ENCODE measurements at regions not wholly inside any gene's neighbourhood (a gene's known extent, or its start where the extent isn't known, plus 50 kb on each side); places are given as distances from the start of the nearest gene placed in this dataset.

DNA sequence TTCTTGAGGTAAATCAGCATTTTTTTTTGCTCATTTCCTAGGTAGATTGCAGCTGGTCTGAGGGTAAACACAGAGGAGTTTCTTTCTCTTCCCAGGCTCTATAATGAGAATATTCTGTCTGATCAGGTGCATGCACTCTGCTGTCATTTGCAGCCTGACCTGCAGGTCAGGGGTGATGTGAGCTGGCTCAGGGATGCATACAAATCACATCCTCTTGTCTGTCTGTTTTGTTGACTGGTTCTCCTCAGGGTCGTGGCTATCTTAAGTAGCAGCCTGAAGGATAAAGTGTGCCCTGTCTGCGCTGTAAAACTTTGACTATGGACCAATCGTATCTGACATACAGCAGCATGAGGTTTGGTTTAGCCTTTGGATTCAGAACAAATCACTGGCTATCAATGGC is 183.4 kb upstream of the POU3F2 start:
- no peak for DNase-seq

DNA sequence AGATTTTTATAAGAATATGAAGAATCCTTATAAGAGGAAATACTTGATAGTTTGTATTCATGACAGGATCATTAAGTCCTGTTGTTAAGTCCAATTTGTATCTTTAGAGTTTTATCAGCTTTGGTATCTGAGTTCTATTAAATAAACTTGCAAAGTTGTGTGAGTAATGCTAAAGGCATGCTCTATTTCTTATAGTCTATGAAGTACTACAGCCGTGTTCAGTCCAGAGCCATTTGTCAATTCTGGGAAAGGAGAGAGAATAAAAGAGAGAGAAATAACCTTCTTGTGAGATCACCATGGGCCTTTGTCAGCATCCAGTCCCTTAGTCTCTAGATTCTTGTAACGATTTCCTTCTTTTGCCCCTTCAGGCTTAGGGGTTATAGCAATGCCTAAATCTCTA is 181.2 kb upstream of the POU3F2 start:
- no peak for DNase-seq

DNA sequence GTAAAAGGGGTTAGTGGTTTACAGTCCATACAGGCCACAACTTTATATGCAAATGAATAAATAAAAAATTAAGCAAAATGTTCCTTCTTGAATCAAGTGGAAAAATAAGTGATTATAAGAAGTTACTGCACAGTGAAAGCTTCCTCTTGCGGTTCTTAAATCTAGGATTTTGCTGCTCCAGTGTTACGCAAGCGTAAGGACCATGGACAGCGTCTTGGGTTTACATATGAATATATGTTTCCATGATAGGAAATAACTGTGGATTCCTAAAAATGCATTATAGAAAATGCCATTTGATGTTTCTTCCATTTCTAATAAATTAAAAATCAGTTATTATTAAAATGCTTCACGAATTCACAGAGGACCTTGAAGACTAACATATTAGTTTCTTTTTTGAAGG is 176.6 kb upstream of the POU3F2 start:
- no peak for DNase-seq

DNA sequence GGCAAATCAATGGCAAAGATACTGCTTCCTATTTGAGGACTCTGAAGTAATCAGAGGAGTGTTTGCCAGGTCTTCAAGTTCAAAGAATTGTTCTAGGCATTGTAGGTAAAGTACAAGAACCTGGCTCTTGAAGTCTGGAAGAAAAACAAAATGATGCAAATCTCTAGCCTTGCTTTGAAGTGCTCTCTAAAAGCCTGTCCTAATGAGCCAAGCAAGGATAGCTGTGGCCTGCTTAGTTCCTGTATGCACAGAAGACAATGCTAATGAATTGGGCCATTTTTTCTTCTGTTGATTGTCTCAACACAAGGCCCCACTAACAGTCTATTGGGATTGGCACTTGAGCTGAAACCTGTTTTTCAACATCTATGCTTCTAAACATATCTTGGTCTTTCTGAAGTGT is 165.0 kb upstream of the POU3F2 start:
- DNase-seq = no peak

DNA sequence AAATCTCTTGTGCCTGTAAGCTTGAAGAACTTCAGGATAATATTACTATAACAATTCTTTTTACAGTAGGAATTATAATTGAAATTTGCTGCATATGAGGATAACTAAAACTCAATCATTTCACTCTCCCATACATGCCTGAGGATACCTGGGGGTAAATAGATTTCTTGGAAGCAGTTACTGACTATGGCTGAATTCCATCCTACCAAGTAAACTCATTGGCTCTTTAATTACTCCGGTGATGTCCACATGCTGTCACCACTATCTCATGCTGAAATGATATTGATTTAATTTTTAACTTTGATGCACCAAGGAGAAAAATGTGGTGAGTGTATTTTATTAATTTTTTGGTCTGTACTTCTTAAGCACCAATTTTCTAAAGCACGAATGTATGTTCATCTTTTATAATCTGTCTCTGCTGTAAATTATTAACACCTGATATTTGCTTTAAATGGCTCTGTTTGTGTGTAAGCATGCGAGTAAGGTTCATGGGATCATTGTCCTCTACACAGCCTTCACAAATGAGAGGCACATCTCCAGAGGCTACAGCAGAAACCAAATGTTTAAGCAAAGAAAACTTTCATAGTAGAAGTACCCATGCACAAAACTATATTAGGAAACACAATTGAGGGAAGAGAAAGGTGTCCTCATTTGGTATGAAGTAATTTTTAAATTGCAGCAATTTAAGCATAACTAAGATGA is 164.2 kb upstream of the POU3F2 start:
- DNase-seq = no peak

- no peak for DNase-seq
Observed at GRCh38 chr6:98672681-98673475, 161.5 kb upstream of the POU3F2 start.

DNA sequence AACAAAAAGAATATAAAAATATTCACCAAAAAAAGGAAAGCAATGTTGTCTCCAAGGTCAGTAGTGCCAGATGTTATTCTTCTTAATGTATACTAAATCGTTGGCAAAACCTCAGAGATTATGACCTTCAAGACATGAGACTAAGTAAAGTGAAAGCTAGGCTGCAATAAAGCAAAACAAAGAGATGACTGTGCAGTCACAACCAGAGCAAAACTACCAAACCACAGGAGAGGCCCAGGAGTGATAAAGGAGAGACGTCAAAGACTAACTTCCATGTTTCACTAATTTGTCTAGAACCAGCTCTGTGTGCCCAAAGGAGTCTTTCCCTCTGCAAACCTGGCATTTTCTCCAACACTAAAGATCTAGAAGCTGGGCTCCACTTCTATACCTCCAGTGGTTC is 155.9 kb upstream of the POU3F2 start:
- DNase-seq = no peak

DNA sequence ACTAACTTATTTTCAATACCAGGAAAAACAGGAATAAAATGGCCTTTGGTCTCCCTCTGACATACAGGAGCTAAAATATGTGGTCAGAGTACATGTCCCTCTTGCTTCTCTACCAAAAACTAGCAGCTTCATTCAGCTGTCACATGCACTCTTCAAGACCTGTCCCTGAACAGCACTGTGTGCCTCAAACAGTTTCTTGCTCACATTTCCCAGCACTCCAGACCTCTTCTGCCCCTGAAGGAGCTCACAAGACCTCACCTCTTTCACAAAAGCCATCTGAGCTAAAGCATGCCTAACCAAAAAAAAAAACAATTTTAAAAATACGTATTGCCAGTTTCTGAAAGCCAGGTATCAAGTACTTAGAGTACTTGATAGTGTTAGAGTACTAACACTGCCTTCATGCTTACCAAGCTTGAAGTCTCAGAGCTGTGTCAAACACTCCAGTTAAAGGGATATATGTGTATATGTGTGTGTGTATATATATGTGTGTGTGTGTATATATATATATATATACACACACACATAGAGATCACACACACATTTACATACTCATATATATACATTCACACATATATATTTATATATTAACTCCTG is 148.3 kb upstream of the POU3F2 start:
- no peak for DNase-seq

GRCh38 chr6:98687752-98688151 is 146.6 kb upstream of the POU3F2 start:
- no peak for DNase-seq

DNA sequence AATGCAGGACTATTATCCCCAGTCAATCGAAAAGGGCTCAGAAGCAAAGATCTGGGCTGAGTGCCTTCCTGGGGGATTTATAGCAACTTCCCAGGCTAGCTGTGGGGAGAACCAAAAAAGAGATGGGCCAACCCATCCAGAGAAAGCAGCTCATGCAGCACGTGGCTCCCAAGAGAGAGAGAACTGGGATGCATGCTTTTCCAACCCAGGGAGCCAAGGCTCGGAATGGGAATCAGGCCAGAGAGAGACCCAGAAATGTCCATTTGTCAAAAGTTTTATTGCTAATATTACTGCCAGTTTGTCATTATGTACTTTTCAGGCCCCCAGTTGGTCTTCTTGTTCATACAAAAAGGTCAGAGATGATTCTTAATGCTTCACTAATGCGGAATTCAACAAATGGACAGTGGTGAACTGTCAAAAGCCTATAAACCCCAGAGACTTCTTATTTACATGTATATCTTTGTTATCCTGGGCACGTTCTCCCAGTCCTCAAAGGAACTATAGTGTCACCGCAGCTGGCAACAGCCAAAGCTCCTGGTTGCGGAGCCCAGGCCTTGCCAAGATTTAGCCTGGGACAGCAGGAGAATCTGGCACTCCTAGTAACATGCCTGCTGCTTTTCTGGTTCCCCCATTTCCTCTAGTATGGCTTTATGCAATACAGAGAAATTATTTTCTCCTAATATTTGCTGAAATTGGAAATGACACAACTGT is 139.1 kb upstream of the POU3F2 start:
- no peak for DNase-seq

GRCh38 chr6:98711380-98711779 is 123.0 kb upstream of the POU3F2 start:
- DNase-seq = no peak

DNA sequence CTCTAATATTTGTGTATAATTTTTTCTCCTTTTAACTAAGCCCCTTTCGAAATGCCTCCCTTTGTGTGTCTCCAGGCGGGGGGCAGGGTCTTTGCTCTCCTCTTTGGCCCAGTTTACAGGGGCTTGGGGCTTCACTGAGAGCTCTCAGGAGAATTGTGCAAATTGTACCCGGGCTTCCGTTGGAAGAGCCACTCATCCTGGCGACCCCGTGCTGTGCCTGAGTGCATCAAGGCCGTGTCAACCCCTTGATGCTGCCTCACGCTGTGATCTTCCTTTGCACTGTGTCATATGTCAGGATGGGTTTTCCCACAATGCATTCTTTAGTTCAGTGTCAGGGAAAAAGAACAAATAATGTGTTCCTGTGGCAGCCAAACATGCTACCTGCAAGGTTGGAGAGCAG is 118.0 kb upstream of the POU3F2 start:
- DNase-seq = no peak

DNA sequence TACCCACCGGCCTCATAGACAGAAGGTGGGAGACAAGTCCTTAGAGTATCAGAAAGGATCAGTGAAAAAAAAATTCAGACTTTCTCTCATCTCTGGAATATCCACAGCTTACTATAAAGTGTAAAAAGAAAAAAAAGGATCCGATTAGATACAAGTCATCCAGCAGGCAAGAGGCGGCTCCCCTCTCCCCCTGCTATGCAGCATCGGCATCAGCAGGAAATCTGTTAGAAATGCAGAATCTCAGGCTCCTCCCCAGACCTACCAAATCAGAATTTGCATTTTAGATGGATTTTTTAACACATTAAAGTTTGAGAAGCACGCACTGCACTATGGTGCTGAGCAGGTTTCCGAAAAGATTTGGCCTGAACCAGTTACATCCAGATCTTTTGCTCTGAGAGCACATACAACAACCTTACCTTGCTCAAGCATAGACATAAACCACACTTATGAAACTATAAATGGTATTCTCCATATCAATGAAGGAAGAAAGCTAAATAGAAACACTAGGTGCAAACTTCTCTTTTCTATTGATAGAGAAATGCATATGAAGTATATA is 117.0 kb upstream of the POU3F2 start:
- no peak for DNase-seq

DNA sequence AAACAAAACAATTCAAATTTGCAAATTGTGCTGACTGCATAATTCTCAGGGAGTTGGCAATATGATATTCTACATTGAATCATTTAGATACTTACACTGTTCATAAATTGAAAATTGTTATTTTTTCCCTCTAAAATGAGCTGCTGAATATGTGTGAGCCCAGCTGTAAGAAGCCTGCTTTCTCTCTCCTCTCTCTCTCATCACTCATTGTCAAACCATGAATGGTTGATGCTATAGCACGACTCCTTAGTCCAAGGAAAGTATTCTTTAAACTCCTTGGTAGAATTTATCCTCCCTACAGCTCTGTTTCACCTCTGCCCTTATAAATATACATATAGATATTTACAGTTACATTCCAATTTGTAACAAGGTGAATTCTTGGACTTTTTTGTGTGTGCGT is 116.4 kb upstream of the POU3F2 start:
- DNase-seq = no peak

DNA sequence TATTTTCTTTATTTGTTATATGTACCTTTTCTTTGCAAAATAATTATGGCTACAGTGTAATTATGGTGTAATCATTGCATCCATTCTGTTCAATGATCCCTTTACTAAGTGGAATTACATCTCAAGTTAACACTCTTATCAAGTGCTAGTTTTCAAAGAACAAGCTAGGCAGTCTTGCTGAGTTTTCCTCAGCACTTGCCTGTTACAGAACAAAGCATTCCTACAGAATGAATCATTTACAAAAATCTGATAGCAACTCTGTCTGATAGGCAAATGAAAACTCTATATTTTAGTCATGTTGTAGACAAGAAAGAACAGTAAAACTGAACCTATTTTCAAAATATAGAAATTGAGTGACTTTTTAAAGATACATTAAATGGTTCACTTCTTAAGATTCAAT is 109.8 kb upstream of the POU3F2 start:
- no peak for DNase-seq

- no peak for DNase-seq
Observed at GRCh38 chr6:98747273-98747672, 87.1 kb upstream of the POU3F2 start.

DNA sequence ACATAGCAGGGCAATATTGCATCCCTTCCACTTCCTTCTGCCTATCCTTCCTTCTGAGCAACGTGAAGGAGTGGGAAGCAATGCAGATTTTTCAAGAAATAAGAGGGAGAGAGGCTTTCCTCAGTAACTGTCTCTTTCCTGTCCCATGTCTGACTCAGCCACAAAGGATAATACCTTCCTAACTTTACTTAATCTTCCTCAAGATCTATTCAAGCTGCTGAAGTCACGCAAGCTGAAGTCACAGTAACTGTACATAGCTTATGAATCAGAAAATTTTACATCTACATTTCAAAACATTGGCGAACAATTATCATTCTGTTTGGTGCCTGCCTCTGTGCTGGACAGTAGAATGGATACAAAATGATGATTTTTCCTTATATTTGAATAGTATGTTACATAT is 86.4 kb upstream of the POU3F2 start:
- no peak for DNase-seq

DNA sequence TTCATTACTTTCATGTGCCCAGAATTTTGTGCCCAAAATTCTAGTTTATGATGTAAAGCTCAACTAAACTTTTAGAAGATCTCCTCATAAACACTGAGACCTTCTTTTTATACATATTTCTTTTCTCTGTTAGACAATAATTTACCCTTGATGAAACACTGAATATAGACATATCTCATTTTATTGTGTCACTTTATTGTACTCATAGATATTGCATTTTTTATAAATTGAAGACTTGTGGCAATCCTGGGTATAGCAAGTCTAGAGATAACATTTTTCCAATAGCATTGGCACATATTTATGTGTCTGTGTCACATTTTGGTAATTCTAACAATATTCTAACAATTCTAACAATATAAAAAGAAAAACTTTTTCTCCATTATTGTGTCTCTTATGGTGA is 74.9 kb upstream of the POU3F2 start:
- DNase-seq = no peak

GRCh38 chr6:98764373-98764911 is 69.9 kb upstream of the POU3F2 start:
- DNase-seq = no peak

DNA sequence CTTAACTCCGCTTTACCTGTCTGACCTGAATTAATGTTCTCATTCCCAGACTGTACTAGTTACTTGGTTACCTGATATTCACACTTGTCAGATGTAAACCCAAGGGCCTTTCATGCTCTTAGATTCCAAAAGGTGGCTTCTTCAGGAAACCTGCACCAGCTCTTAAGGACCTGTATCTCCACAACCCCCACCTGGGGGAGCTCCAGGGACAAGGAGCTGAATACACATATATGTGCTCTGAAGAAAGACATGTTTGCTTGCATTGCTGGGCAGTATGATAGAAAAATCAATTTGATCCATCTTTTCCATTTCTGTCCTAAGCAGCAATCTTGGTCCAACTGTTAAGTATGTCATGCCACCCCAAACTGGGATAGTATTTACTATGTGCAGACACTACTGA is 64.8 kb upstream of the POU3F2 start:
- no peak for DNase-seq

DNA sequence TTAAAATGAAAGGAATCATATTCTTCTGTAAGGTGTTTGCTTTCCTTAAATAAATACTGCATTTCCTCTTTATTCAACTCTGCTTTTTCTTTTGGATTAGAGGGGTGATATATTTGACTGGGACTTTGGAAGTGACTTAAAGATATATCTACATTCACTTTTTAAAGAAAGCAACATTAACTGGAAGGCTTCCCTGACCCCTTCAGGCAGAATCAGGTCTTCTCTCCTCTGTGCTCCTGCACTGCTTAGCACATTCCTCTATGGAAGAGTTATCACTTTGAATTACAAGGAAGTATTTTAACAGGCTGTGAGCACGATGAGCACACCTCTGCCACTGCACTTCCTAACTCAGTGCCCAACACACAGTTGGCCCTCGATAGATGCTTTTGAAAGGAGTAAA is 59.2 kb upstream of the POU3F2 start:
- DNase-seq = no peak

GRCh38 chr6:98777762-98778161 is 56.6 kb upstream of the POU3F2 start:
- DNase-seq = no peak

- DNase-seq = no peak
Observed at GRCh38 chr6:98779618-98780017, 54.8 kb upstream of the POU3F2 start.
